Frontal cortex (tissue), 3 donors: ENCODE measurements at regions not wholly inside any gene's neighbourhood (a gene's known extent, or its start where the extent isn't known, plus 50 kb on each side); places are given as distances from the start of the nearest gene placed in this dataset.
"Not testable (repeated sequence)": the region's sequence is repeated elsewhere in the genome, so short reads cannot be mapped to it uniquely, and the experiment has no call there.

Source experiments
- DNase-seq, 2 donors: peaks; one replicate each; pipeline ENCODE4 v3.0.0; 2012; ENCODE audit warnings: low spot score in 2 of 2
- FAIRE-seq: peaks from 2 replicates; lab custom pipeline; 2012; peaks lifted over from hg19 to GRCh38; lab: Jason Lieb, UNC
- donor health status: control.
- donor health status: control.
- donor health status: control.

GRCh38 chr11:96585944-96586880 lies 196.4 kb downstream of the JRKL start:
- DNase-seq, FAIRE-seq: not testable (repeated sequence)

- not testable (repeated sequence) for DNase-seq, FAIRE-seq
Measured at GRCh38 chr11:96588793-96589192, 199.0 kb downstream of the JRKL start.

- DNase-seq (no peak), FAIRE-seq (no peak)
Measured at GRCh38 chr11:96595011-96595410, 205.2 kb downstream of the JRKL start.

DNA sequence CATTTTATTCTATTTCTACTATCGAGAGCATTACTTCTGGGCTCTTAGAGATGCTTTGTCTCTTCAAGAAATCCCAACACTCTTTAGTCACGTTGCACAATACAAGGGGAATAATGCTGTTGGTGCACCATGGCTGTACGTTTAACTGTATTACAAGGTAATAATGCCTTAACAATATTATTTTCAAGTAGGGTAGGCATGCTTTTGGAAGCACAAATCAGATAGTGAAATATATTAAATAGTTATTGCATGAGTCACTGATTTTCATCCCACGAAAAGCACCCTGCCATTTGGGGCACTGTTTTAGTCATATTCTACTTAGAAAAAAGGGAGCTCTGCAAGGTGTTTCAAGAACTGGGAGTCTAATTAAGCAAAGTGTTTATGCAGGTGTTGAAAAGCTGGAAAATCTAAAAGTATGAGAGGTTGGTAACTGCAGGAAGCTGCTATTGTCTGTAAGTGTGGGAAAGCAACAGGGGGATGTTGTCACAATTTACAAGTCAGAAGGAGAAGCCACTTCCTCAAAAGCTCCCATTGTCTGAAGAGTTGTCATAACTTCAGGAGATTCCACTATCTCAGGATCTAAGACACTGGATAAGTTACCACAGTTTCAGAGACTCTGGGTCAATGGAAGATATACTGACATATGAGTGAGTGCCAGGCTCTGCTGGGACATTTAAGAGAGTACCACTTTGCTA lies 218.2 kb downstream of the JRKL start:
- FAIRE-seq (no peak), DNase-seq (no peak)

GRCh38 chr11:96614101-96614500 lies 224.3 kb downstream of the JRKL start:
- DNase-seq (no peak), FAIRE-seq (no peak)

GRCh38 chr11:96614846-96615245 lies 225.0 kb downstream of the JRKL start:
- FAIRE-seq (no peak), DNase-seq (no peak)

GRCh38 chr11:96620464-96621044 lies 230.7 kb downstream of the JRKL start:
- no peak for FAIRE-seq

GRCh38 chr11:96621161-96621560 lies 231.3 kb downstream of the JRKL start:
- DNase-seq, result no peak
- no peak for FAIRE-seq

More at GRCh38 chr11:96620464-96621044, 230.7 kb downstream of the JRKL start:
- DNase-seq, result no peak

DNA sequence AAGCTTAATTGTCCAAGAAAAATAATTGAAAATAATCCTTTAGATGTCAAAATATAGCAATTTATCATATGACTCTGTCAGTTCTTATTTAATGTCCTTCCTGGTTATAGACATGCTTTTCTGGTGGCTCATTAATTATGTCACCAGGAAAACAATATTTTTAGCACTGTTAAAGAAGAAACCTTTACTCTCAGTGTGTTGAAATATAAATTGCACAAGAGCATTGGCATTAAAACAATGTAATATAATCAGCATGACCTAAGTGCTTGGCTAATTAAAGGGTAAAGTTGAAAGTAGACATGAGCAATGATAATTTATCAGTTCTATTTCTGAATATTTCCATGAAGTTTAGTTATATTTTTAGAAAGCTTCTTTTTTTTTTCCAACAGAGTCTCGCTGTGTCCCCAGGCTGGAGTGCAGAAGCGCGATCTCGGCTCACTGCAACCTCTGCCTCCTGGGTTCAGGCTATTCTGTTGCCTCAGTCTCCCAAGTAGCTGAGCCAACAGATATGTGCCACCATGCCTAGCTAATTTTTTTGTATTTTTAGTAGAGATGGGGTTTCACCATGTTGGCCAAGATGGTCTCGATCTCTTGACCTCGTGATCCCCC lies 232.3 kb downstream of the JRKL start:
- DNase-seq (no peak), FAIRE-seq (no peak)

DNA sequence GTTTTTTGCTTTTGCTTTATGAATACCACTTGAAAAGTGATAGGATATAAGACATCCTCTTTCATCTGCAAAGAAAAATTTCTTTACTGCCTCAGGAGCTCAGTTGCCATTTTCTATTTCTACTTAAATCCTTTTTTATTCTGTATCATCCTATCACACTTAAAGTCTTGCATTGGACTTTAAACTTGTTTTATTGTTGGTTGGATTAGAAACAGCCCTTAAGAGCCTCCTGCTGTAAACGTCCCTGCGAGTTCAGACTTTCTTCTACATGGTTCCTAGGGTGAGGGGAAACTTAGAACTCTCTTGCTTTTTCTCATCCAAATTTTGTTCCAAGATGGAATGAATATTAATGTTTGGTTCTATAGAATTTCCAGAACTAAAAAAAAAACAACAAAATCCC lies 234.3 kb downstream of the JRKL start:
- FAIRE-seq (no peak), DNase-seq (no peak)

GRCh38 chr11:96627376-96627775 lies 237.6 kb downstream of the JRKL start:
- DNase-seq (no peak), FAIRE-seq (no peak)

DNA sequence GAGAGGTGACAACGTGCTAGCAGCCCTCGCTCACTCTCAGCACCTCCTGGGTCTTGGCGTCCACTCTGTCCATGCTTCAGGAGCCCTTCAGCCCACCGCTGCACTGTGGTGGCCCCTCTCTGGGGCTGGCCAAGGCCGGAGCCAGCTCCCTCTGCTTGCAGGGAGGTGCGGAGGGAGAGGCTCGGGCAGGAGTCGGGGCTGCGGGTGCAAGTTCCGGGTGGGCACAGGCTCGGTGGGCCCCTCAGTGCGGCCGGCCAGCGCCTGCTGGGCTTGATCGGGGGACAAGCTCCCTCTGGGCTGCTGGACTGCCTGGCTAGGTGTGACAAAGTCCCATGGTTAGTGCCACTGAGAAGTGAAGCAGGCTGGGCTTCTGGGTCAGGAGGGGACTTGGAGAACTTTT lies 245.8 kb downstream of the JRKL start:
- DNase-seq (no peak), FAIRE-seq (no peak)

DNA sequence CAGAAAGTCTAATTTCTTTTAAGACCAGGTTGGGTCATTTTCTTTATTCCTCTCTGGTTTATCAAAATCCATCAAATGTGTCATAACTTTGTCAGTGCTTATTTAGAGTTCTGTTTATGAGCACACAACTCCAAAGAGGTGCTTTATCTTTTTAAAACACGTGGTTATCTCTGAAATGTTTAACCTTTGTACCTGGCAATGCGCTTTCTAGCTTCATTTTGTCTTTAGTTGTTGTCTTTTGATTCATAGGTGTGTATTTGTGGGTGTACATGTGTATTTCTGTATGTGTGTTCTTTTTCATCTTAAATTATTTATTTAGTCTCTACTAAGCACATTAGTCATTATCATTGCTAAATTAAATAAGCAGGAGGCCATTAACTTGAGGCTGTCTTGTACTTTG lies 251.4 kb downstream of the JRKL start:
- FAIRE-seq, result no peak
- no peak for DNase-seq

DNA sequence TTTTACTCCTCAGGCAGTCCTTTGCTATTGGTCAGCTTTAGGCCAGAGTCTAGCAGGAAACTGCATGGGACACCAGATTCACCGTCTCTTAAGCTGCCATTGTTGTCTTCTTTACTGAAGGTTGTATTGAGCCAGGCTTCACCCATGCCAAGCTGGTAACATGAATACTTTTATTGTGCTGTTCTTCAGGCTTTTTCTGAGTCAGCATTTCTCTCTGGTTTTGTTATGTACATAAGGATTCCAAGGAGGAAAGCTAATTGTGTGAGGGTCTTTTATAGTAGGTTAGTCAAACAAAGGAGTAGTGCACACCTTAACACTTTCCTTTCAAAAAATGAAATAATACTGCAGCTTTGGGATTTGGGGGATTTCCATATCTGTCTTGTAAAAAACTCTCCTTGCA lies 252.8 kb downstream of the JRKL start:
- DNase-seq (no peak), FAIRE-seq (no peak)

DNA sequence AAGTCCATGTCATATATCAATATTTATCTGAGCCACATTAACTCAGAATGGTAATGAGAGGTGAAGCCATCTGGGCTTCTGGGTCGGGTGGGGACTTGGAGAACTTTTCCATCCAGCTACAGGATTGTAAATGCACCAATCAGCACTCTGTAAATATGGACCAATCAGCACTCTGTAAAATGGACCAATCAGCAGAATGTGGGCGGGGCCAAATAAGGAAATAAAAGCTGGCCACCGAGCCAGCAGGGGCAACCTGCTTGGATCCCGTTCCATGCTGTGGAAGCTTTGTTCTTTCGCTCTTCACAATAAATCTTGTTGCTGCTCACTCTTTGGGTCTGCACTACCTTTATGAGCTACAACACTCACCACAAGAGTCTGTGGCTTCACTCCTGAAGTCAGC lies 253.4 kb downstream of the JRKL start:
- no peak for DNase-seq
- no peak for FAIRE-seq

DNA sequence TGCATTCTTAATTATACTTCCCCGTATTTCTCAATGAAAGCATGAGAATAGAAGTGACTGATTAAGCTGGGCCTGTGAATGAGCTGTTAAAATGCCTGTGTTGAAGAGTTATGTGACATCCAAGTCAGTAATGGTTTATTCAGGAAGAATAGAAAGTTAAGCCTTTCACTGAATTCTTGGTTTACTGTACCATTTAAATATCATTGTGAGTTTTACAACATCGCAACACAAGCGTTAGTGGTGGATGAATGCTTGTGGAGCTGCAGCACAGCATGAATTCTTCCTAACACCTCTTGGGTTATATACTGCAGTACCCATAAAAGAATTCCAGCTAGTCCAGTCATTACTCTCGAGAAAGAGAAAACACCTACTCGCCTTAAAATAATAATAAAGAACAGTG lies 257.8 kb downstream of the JRKL start:
- FAIRE-seq, result no peak
- DNase-seq, result no peak

DNA sequence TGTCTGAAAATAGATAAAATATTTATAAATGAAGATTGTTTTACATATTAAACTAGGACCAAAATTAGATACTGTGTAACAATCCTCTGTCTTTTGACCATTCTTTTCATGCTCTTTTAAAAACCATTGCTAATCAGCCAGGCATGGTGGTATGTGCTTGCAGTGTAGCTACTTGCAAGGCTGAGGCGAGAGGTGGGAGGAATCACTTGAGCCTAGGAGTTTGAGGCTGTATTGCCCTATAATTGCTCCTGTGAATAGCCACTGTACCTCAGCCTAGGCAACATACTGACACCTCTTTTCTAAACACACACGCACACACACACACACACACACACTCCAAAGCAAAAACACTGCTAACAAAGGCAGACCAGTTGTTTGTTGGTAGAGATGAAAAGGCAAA lies 259.2 kb downstream of the JRKL start:
- DNase-seq (no peak), FAIRE-seq (no peak)

- DNase-seq (no peak), FAIRE-seq (no peak)
Measured at GRCh38 chr11:96652516-96652915, 262.7 kb downstream of the JRKL start.

GRCh38 chr11:96655474-96655873 lies 265.7 kb downstream of the JRKL start:
- FAIRE-seq (no peak), DNase-seq (no peak)

DNA sequence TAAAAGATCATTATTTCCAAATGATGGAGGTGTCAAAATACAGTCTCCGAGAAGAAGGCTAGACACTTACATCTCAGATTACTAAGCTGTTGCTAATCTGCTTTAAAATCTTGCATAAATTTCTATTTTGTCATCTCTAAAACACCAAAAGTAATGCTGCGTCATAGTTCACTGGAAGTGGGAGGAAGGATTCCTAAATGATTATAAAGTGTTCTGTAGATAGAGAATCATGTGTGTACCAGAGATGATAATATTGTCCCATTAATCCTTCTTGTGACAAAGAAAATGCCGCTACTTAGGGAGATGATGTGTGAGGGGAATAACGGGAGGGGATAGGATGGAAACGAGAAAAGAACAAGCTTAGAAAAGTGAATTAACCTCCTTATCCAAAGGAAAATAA lies 268.6 kb downstream of the JRKL start:
- FAIRE-seq (no peak), DNase-seq (no peak)
